Adrenal gland (tissue), 5 donors: ENCODE measurements at regions not wholly inside any gene's neighbourhood (a gene's known extent, or its start where the extent isn't known, plus 50 kb on each side); places are given as distances from the start of the nearest gene placed in this dataset.

Experiments
- POLR2A ChIP-seq, 2 donors: fragments of 450-650 bp; IDR thresholded peaks; one replicate each; pipeline ENCODE4 v1.6.1; 2017; ENCODE audit warnings: antibody characterized with exemption in 2 of 2, mild to moderate bottlenecking in 2 of 2, moderate library complexity in 1 of 2
- TF ChIP-seq, protein P1 (sequence below), 6 experiments: fragments of 450-650 bp in 4 of 6; fragments of 200-600 bp in 2 of 6; sonication (generic) in 1 of 6; IDR thresholded peaks; 1 replicate in 5 of 6; 2 replicates in 1 of 6; pipeline versions ENCODE4 v1.5.1 to v1.8.0; 2016 to 2021; ENCODE audit warnings: antibody characterized with exemption in 6 of 6, mild to moderate bottlenecking in 2 of 6, moderate library complexity in 1 of 6
- donor health status: DM: no; HTN: no; CAD: no.

DNA sequence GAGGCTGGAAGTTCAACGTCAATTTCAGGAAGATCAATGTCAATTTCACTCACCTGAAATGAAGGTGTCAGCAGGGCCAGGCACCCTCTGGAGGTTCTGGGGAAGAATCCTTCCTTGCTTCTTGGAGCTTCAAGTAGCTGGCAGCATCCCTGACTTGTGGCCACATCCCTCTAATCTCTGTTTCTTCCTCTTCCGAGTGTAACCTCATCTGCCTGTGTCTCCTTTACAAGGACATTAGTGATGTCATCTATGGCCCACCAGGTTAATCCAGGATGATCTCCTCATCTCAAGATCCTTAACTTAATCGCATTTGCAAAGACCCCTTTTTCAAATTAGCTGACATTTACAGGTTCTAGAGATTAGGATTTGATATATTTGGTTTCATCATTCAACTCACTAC is 240.8 kb upstream of the MTNR1B start:
- TF ChIP-seq, protein P1, sequence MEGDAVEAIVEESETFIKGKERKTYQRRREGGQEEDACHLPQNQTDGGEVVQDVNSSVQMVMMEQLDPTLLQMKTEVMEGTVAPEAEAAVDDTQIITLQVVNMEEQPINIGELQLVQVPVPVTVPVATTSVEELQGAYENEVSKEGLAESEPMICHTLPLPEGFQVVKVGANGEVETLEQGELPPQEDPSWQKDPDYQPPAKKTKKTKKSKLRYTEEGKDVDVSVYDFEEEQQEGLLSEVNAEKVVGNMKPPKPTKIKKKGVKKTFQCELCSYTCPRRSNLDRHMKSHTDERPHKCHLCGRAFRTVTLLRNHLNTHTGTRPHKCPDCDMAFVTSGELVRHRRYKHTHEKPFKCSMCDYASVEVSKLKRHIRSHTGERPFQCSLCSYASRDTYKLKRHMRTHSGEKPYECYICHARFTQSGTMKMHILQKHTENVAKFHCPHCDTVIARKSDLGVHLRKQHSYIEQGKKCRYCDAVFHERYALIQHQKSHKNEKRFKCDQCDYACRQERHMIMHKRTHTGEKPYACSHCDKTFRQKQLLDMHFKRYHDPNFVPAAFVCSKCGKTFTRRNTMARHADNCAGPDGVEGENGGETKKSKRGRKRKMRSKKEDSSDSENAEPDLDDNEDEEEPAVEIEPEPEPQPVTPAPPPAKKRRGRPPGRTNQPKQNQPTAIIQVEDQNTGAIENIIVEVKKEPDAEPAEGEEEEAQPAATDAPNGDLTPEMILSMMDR (IDR thresholded peaks at IDR 0.05): no peak
- no peak for TF ChIP-seq POLR2A (IDR thresholded peaks at IDR 0.05)
